HUES64 (cell line): ENCODE measurements at regions not wholly inside any gene's neighbourhood (a gene's known extent, or its start where the extent isn't known, plus 50 kb on each side); places are given as distances from the start of the nearest gene placed in this dataset.

ENCODE experiments used
- H3K27ac ChIP-seq: 2 replicates; pipeline ENCODE4 v1.7.0; 2013; ENCODE audit warnings: low read depth, low read length, inconsistent platforms
- H3K27me3 ChIP-seq: 2 replicates; pipeline ENCODE4 v1.6.1; 2013; ENCODE audit warnings: mild to moderate bottlenecking, low read length; ENCODE audit not compliant: insufficient read depth
- H3K36me3 ChIP-seq: 2 replicates; pipeline ENCODE4 v1.6.1; 2013; ENCODE audit warnings: mild to moderate bottlenecking, low read length; ENCODE audit not compliant: insufficient read depth
- H3K4me1 ChIP-seq: 2 replicates; pipeline ENCODE4 v1.6.1; 2013; ENCODE audit warnings: mild to moderate bottlenecking, low read length, moderate library complexity; ENCODE audit not compliant: insufficient read depth
- H3K4me3 ChIP-seq: 2 replicates; pipeline ENCODE4 v1.5.1; 2013; ENCODE audit warnings: mild to moderate bottlenecking, low read length, moderate library complexity
- H3K9ac ChIP-seq: 2 replicates; pipeline ENCODE4 v1.6.1; 2013; ENCODE audit warnings: mild to moderate bottlenecking, low read depth, low read length
- H3K9me3 ChIP-seq: 2 replicates; pipeline ENCODE4 v1.6.1; 2013; ENCODE audit warnings: low read depth, low read length; ENCODE audit not compliant: insufficient read depth
- WGBS: fragments of 150-250, 120-280 bp; methylation state at CpG from one replicate; pipeline ENCODE4 v1.1.7; 2013; ENCODE audit warnings: missing lambda C conversion rate; 5-methylcytosine and 5-hydroxymethylcytosine counted together

DNA sequence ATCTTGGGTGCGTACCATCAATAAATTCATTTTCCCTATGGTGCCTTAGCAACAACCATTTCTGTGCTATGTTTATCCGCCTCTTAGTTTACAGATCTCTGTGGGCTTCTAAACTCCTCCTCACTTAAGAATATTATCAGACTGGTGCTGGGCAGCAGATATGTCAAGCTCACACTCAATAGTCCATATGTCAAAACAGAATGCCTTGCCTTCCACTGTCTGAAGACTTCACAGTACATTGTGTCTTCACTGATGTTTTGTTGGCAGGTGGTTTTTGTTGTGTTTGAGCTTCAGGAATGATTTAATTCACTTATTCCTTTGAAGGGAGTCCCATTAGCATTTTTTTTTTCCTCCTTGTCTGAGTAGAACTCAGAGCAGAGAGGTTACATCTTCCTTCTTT lies 419.6 kb downstream of the DNAJB9 start:
- peaks cover 6% of the 10 kb centered on the region; the same call in 1 of the 2 replicates for H3K4me1 ChIP-seq
- H3K9ac ChIP-seq = no peak overlapping the region
- 96% methylated on average over 2 of the region's 2 CpGs for WGBS
- H3K27me3 ChIP-seq = no peaks in the 10 kb centered on the region
- no peak overlapping the region for H3K4me3 ChIP-seq
- no peaks in the 10 kb centered on the region for H3K36me3 ChIP-seq
- H3K9me3 ChIP-seq = no peaks in the 10 kb centered on the region
- no peak overlapping the region for H3K27ac ChIP-seq

DNA sequence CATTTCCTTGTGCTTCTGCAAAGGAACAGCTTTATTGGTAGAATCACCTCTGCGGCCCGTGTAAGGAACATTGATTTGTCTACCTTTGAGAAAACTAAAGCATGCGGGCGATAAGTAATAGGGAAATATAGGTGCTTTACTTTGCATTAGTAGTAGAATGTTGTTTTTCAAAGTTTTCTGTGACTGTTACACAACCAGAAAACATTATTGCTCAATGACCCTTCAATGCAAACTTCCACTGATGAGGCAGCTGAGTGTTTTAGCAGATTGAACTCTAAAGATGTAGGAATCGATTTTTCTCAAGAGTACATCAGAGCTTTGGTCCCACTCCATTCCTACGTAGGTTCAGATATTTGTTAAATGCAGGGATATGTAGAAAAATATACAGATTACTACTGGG lies 427.8 kb downstream of the DNAJB9 start:
- 97% methylated on average over 6 of the region's 6 CpGs for WGBS
- no peaks in the 10 kb centered on the region for H3K36me3 ChIP-seq

DNA sequence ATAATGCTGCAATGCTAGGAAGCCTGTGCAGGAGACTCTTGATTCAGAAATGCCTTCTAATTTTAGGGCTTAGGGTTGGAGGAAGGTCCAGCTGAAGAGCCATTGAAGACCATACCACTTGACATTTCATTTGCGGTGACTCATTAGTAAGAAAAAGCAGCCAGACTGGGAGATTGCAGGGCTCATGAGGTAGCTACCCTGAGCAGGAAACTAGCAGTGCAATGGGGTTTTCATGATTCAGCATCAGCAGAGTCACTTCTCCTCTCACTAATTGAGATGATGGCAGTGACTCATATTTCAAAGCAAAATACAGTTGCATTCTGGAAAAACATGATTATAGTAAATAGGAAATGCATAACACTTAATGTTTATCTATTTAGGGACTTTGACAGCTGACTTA lies 434.1 kb downstream of the DNAJB9 start:
- no peaks in the 10 kb centered on the region for H3K27me3 ChIP-seq
- H3K4me3 ChIP-seq = no peak overlapping the region
- H3K27ac ChIP-seq = no peak overlapping the region
- peaks cover 3% of the 10 kb centered on the region; the same call in 1 of the 2 replicates for H3K4me1 ChIP-seq
- 94% methylated on average over 1 of the region's 1 CpG for WGBS
- H3K9me3 ChIP-seq = no peaks in the 10 kb centered on the region
- H3K36me3 ChIP-seq = no peaks in the 10 kb centered on the region
- H3K9ac ChIP-seq = no peak overlapping the region

More for the DNA sequence above, 427.8 kb downstream of the DNAJB9 start:
- H3K4me3 ChIP-seq = no peak overlapping the region
- H3K4me1 ChIP-seq = no peaks in the 10 kb centered on the region
- no peak overlapping the region for H3K27ac ChIP-seq
- no peaks in the 10 kb centered on the region for H3K9me3 ChIP-seq
- no peak overlapping the region for H3K9ac ChIP-seq
- H3K27me3 ChIP-seq = no peaks in the 10 kb centered on the region

DNA sequence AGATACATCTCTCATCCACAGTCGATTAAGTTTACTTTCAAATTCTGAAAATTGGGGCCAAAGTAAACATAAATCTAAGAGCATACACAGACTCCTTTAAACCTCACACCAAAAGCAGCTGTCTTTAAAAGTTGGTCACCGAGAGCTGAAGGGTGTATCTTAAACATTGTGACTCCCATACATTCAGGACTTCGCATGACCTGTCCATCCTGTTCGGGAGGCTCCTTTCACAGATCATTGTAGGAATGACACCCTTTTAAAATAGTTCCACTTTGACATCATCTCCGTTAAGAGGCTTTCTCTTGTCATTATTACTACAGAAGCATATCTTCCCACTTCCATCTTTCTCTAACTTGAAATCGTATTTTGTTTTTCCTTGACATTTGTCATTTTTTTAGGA lies 440.0 kb downstream of the DNAJB9 start:
- Histone ChIP-seq H3K9ac (no peak overlapping the region), H3K36me3 (no peaks in the 10 kb centered on the region), H3K27ac (no peak overlapping the region), H3K4me3 (no peak overlapping the region), H3K4me1 (peaks cover 3% of the 10 kb centered on the region; the same call in 1 of the 2 replicates), H3K27me3 (no peaks in the 10 kb centered on the region), H3K9me3 (no peaks in the 10 kb centered on the region)
- 94% methylated on average over 6 of the region's 6 CpGs for WGBS

DNA sequence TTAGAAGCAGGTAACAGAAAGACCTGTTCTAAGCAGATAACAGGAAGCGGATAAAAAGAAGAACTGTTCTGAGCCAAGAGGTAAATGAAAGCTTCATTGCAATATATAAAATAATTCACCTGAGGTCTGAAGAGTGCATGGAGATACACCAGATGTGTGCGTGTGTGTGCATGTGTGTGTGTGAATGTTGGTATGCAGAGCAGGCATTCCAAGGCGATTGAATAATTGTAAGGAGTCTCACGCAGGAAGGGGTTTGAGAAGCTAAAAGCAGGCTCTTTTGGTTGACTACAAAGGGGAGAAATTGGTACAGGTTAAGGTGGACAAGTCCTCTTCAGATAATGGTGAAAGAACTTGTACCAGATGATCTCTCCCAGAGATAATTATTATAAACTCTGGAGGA lies 450.6 kb downstream of the DNAJB9 start:
- WGBS = 92% methylated on average over 4 of the region's 4 CpGs
- Histone ChIP-seq H3K27me3 (no peaks in the 10 kb centered on the region), H3K9ac (no peak overlapping the region), H3K9me3 (no peaks in the 10 kb centered on the region), H3K27ac (no peak overlapping the region), H3K4me3 (no peak overlapping the region), H3K36me3 (no peaks in the 10 kb centered on the region), H3K4me1 (no peaks in the 10 kb centered on the region)

DNA sequence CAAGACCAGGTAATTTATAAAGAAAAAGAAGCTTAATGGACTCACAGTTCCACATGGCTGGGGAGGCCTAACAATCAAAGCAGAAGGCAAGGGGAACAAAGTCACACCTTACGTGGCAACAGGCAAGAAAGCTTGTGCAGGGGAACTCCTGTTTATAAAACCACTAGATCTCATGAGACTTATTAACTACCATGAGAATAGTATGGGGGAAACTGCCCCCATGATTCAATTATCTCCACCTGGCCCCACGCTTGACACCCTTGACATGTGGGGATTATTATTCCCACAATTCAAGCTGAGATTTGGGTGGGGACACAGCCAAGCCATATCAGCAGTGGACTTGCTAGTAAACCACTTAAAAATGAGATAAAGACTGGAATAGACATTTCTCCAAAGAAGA lies 451.7 kb downstream of the DNAJB9 start:
- no peaks in the 10 kb centered on the region for H3K36me3 ChIP-seq
- no peak overlapping the region for H3K4me3 ChIP-seq
- H3K9ac ChIP-seq = no peak overlapping the region
- WGBS = 100% methylated on average over 1 of the region's 2 CpGs
- no peaks in the 10 kb centered on the region for H3K9me3 ChIP-seq
- H3K27me3 ChIP-seq = no peaks in the 10 kb centered on the region
- no peaks in the 10 kb centered on the region for H3K4me1 ChIP-seq
- H3K27ac ChIP-seq = no peak overlapping the region

DNA sequence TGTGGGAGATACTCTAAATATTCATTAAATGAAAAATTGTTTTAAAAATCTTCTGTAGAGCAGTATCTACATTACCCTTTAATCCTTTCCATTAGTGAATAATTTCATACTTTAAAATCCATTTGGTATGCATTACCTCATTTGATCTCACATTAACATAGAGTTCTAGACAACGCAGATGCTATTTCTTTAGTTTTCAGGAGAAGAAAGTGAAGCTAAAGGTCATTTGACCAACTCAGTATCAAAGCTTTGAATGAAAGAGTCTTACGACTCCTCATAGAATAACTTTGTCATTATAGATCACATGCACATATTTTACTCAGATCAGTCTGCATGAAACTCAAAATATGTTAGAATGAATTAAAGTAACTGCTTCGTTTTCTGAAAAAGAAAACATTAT lies 460.2 kb downstream of the DNAJB9 start:
- H3K9ac ChIP-seq = no peak overlapping the region
- 94% methylated on average over 2 of the region's 3 CpGs for WGBS
- no peak overlapping the region for H3K27ac ChIP-seq
- no peaks in the 10 kb centered on the region for H3K36me3 ChIP-seq
- H3K4me3 ChIP-seq = no peak overlapping the region
- H3K9me3 ChIP-seq = no peaks in the 10 kb centered on the region
- no peaks in the 10 kb centered on the region for H3K27me3 ChIP-seq
- H3K4me1 ChIP-seq = no peaks in the 10 kb centered on the region

DNA sequence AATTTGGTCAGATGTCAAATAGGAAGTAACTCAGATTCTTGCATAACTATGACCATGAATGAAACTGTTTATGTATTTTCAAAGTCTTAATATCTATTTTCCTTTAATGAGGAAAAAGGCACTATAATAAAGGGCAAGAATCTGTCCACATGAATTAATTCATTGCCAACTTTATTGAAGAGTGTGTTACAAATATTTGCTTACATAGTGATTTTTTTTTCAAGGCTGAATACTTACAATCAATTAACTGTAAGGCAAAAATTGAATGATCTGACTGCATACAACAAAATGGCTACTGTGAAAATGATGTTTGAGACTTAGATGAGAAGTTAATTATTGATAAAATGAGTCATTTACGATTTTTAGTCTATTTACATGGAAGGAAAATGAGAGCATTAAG lies 475.0 kb downstream of the DNAJB9 start:
- Histone ChIP-seq H3K4me3 (no peak overlapping the region), H3K9ac (no peak overlapping the region), H3K4me1 (no peaks in the 10 kb centered on the region), H3K36me3 (no peaks in the 10 kb centered on the region), H3K27ac (no peak overlapping the region), H3K27me3 (no peaks in the 10 kb centered on the region), H3K9me3 (no peaks in the 10 kb centered on the region)
- 67% methylated on average over 1 of the region's 1 CpG for WGBS

DNA sequence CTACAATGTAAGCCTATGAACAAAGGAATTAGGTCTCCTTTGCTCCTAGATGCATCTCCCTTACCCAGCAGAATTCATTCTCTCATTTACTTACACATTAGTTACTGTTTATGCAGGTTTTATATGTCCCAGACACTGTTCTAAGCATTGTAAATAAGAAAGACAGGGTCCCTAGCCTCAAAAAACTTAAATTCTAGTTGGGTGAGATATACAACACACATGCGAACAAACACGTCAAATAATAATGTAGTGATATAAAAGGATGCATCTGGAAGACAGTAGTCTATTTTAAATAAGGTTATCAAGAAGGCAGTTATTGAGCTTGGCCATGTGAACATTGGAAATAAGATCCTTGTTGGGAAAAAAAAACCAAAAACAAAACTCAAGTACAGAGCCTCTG lies 479.7 kb downstream of the DNAJB9 start:
- H3K4me1 ChIP-seq = no peaks in the 10 kb centered on the region
- H3K9me3 ChIP-seq = no peaks in the 10 kb centered on the region
- 97% methylated on average over 2 of the region's 2 CpGs for WGBS
- no peaks in the 10 kb centered on the region for H3K27me3 ChIP-seq
- no peak overlapping the region for H3K27ac ChIP-seq
- no peaks in the 10 kb centered on the region for H3K36me3 ChIP-seq
- no peak overlapping the region for H3K9ac ChIP-seq
- H3K4me3 ChIP-seq = no peak overlapping the region

DNA sequence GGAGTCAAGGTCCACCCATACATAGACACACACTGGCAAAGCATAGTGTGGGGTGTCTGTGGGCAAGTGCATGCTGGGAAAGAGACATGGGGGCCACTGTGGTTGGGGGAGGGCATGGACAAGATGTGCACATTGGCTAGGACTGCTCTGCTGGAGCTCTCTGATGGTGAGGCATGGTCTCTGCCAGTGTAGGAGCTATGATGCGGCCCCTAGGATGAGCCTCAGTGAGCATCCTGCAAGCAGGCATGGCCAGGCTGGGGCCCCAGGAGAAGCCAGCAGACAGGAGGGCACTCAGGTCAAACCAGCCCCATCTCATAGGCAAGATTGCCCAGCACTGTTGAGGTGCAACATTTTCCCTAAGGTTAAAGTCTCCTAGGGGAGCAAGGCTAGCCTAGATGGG lies 489.4 kb downstream of the DNAJB9 start:
- H3K36me3 ChIP-seq = no peaks in the 10 kb centered on the region
- H3K9ac ChIP-seq = no peak overlapping the region
- H3K27me3 ChIP-seq = no peaks in the 10 kb centered on the region
- H3K4me1 ChIP-seq = no peaks in the 10 kb centered on the region; the same call in 1 of the 2 replicates
- no peaks in the 10 kb centered on the region for H3K9me3 ChIP-seq
- no peak overlapping the region for H3K27ac ChIP-seq
- no peak overlapping the region for H3K4me3 ChIP-seq
- WGBS = 98% methylated on average over 1 of the region's 1 CpG

DNA sequence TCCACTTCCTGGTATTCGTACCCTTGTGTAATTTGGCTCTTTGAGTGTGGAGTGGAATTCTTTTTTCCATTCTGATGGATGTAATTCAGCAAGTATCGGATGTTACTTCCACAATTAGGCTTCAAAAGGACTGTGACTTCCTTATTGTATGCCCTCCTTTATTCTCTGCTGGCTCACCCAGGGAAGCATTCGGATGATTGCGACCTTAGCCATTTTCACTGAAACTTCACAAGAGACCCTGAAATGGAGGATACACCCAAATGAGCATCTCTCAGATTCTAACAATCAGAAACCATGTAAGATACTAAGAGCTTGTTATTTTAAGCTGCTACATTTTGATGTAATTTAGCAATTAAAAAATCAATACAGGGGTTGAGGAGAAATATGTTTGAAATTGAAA lies 493.1 kb downstream of the DNAJB9 start:
- Histone ChIP-seq H3K27ac (no peak overlapping the region), H3K9me3 (no peaks in the 10 kb centered on the region), H3K9ac (no peak overlapping the region), H3K4me1 (no peaks in the 10 kb centered on the region; the same call in 1 of the 2 replicates), H3K4me3 (no peak overlapping the region), H3K27me3 (no peaks in the 10 kb centered on the region), H3K36me3 (no peaks in the 10 kb centered on the region)
- 88% methylated on average over 4 of the region's 4 CpGs for WGBS

DNA sequence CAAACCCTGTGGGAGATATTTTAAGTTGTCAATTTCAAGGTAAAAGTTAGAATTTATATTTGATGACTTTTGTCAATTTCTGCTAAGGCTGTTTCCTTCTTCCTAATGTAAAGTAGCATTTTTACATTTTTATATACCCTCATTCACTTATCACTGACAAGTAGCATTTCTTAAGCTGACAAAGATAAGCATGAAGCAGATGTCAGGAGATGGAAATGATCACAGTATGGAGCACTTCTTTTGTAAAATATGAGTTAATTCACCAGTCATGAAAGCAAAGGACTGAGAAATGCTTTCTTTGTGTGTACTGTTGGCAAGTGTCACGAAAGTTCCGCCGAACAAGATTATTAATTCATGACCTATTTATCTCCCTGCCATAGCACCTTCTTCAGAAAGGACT lies 503.9 kb downstream of the DNAJB9 start:
- Histone ChIP-seq H3K27ac (no peak overlapping the region), H3K9ac (no peak overlapping the region), H3K27me3 (no peaks in the 10 kb centered on the region), H3K4me3 (no peak overlapping the region), H3K9me3 (no peaks in the 10 kb centered on the region), H3K36me3 (no peaks in the 10 kb centered on the region), H3K4me1 (peaks cover 6% of the 10 kb centered on the region)
- WGBS = 97% methylated on average over 3 of the region's 3 CpGs
